GM20000 (cell line): ENCODE measurements at regions not wholly inside any gene's neighbourhood (a gene's known extent, or its start where the extent isn't known, plus 50 kb on each side); places are given as distances from the start of the nearest gene placed in this dataset.
"Not testable (repeated sequence)": the region's sequence is repeated elsewhere in the genome, so short reads cannot be mapped to it uniquely, and the experiment has no call there.

ENCODE experiments used
- DNase-seq: peaks from one replicate; pipeline ENCODE4 v3.0.0; 2012; ENCODE audit warnings: low spot score
- CTCF ChIP-seq: IDR thresholded peaks from 2 replicates; pipeline ENCODE4 v1.5.1; 2012; ENCODE audit warnings: mild to moderate bottlenecking, control low read depth; ENCODE audit errors: extremely low read depth, missing control alignments

GRCh38 chr7:1352656-1353271, 106.5 kb downstream of the MICALL2 start:
- DNase-seq: no peak
- TF ChIP-seq CTCF: no peak

GRCh38 chr7:1354661-1355567, 104.4 kb downstream of the MICALL2 start:
- TF ChIP-seq CTCF: no peak
- DNase-seq: no peak

- TF ChIP-seq CTCF: no peak
- no peak for DNase-seq
Measured at GRCh38 chr7:1355568-1356340, 103.5 kb downstream of the MICALL2 start.

GRCh38 chr7:1356853-1357252, 102.4 kb downstream of the MICALL2 start:
- DNase-seq: not testable (repeated sequence)

GRCh38 chr7:1357260-1357600, 102.0 kb downstream of the MICALL2 start:
- not testable (repeated sequence) for DNase-seq

- DNase-seq: no peak
- no peak for TF ChIP-seq CTCF
Measured at GRCh38 chr7:1357601-1358271, 101.5 kb downstream of the MICALL2 start.

GRCh38 chr7:1358376-1359050, 100.8 kb downstream of the MICALL2 start:
- no peak for TF ChIP-seq CTCF
- no peak for DNase-seq

GRCh38 chr7:1359051-1359400, 100.2 kb downstream of the MICALL2 start:
- DNase-seq: no peak
- no peak for TF ChIP-seq CTCF
